ENCODE measurements at regions not wholly inside any gene's neighbourhood (a gene's known extent, or its start where the extent isn't known, plus 50 kb on each side); places are given as distances from the start of the nearest gene placed in this dataset.

DNA sequence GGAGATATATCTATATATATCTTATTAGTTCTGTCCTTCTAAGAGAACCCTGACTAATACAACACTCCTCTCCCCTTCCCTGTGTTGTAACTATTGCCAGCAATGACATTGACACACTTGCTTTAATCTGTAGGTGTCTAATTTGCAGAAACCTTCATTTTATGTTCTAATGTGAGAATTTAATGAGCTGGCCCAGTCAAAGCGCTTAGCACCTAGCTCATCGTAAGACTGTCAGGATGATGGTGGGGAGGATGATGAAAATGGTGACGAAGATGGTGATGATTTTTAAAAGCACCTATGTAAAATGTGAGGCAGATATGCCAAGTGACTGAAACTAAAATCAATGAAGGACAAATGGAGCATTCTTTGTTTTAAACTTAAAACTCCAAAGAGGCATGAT is 183.8 kb downstream of the DHX15 start:
- H3K4me3 ChIP-seq: no peak overlapping the region
- no peaks in the 10 kb centered on the region for H3K36me3 ChIP-seq
- H3K27me3 ChIP-seq: no peaks in the 10 kb centered on the region
- H3K9me3 ChIP-seq: no peaks in the 10 kb centered on the region
- no peaks in the 10 kb centered on the region for H3K4me1 ChIP-seq
- DNase-seq: no peak
- no peak overlapping the region for H3K27ac ChIP-seq
- TF ChIP-seq, protein P1, sequence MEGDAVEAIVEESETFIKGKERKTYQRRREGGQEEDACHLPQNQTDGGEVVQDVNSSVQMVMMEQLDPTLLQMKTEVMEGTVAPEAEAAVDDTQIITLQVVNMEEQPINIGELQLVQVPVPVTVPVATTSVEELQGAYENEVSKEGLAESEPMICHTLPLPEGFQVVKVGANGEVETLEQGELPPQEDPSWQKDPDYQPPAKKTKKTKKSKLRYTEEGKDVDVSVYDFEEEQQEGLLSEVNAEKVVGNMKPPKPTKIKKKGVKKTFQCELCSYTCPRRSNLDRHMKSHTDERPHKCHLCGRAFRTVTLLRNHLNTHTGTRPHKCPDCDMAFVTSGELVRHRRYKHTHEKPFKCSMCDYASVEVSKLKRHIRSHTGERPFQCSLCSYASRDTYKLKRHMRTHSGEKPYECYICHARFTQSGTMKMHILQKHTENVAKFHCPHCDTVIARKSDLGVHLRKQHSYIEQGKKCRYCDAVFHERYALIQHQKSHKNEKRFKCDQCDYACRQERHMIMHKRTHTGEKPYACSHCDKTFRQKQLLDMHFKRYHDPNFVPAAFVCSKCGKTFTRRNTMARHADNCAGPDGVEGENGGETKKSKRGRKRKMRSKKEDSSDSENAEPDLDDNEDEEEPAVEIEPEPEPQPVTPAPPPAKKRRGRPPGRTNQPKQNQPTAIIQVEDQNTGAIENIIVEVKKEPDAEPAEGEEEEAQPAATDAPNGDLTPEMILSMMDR (IDR thresholded peaks at IDR 0.05): no peak
- intact Hi-C loops (cut with DNase I; ENCODE audit: low total_unique reads): no loop called here

DNA sequence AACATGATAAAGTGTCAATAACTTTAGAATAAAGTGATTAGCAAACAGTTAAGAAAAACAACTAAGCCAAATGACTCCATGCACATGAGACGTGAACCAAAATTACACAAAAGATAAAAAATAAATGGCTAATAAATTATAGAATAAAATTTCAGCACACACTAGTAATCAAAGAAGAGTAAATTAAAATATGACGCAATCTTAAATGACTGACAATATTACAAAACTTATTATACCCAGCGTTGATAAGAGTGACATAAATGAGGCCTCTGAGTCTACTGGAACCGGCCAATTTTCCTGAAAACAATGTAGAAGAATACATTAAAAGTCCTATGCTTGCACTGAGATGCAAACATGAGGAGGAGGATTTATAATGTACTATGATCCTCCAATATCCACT is 187.4 kb downstream of the DHX15 start:
- Histone ChIP-seq H3K27me3 (no peaks in the 10 kb centered on the region), H3K4me1 (no peaks in the 10 kb centered on the region), H3K36me3 (no peaks in the 10 kb centered on the region), H3K4me3 (no peak overlapping the region), H3K9me3 (no peaks in the 10 kb centered on the region), H3K27ac (no peak overlapping the region)
- intact Hi-C loops (cut with DNase I; ENCODE audit: low total_unique reads): no loop called here
- TF ChIP-seq, protein P1 (IDR thresholded peaks at IDR 0.05): no peak
- no peak for DNase-seq

DNA sequence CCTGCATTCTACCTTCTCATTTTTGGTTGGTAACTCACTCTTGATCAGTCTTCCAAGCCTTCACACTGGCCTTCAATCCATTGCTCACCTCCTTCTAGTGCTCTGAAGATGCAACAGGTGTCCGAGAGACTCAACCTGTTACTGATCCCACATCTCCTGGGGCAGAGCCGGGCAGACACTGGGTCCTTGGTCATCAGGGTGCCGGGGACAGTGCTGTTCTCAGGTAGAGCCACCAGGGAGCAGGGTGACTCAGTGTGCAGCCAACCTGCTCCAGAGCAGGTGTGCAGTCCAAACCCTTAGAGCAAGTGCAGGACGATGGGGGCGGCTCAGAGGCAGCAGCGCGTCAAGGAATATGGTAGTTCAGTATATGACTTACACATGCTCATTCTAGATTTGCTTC is 188.4 kb downstream of the DHX15 start:
- Histone ChIP-seq H3K9me3 (no peaks in the 10 kb centered on the region), H3K4me1 (no peaks in the 10 kb centered on the region), H3K27me3 (no peaks in the 10 kb centered on the region), H3K36me3 (no peaks in the 10 kb centered on the region), H3K4me3 (no peak overlapping the region), H3K27ac (no peak overlapping the region)
- no peak for DNase-seq
- intact Hi-C loops (cut with DNase I; ENCODE audit: low total_unique reads): no loop called here
- TF ChIP-seq, protein P1 (IDR thresholded peaks at IDR 0.05): no peak

DNA sequence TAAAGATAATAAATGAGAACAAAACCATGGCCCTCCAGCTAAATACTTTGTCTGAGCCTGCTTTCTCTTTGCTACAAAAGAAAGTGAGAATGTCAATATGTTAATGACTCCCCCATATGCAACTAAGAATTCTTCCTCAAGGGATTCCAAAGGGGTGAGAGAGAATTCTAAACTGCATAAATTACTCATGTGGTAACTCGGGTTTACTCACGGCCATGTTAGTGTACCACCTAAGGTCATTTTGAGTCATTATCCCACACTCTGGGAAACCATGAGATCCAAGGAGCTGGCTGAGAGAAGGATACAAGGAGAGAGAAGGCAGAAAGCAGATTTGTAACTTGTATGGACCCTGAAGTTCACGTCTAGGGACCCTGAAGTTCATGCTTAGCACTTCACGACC is 190.3 kb downstream of the DHX15 start:
- H3K36me3 ChIP-seq: no peaks in the 10 kb centered on the region
- H3K9me3 ChIP-seq: no peaks in the 10 kb centered on the region
- H3K4me1 ChIP-seq: no peaks in the 10 kb centered on the region
- TF ChIP-seq, protein P1 (IDR thresholded peaks at IDR 0.05): no peak
- no peak overlapping the region for H3K27ac ChIP-seq
- no peak overlapping the region for H3K4me3 ChIP-seq
- intact Hi-C loops (cut with DNase I; ENCODE audit: low total_unique reads): no loop called here
- no peak for DNase-seq
- H3K27me3 ChIP-seq: no peaks in the 10 kb centered on the region

DNA sequence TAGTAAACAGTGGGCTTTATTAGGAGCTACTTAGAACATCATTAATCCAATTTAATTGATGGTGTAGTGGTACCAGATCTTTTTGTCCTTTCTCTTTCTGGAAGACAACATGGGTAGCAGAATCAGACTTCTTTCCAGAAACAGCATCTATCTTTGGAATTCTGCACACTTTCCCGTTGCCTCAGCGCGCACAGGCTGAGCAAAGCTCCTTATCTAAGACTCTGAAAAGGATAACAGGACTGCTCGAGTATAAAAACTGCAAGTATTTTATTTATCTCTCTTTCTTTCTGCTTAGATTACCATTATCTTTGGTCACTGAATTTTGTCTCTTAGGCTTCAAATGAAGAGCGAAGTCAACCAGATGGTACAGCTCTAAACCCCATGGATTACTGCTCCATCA is 191.7 kb downstream of the DHX15 start:
- H3K27me3 ChIP-seq: no peaks in the 10 kb centered on the region
- TF ChIP-seq, protein P1 (IDR thresholded peaks at IDR 0.05): no peak
- intact Hi-C loops (cut with DNase I; ENCODE audit: low total_unique reads): no loop called here
- no peaks in the 10 kb centered on the region for H3K4me1 ChIP-seq
- H3K4me3 ChIP-seq: no peak overlapping the region
- no peaks in the 10 kb centered on the region for H3K9me3 ChIP-seq
- no peaks in the 10 kb centered on the region for H3K36me3 ChIP-seq
- no peak for DNase-seq
- H3K27ac ChIP-seq: no peak overlapping the region

DNA sequence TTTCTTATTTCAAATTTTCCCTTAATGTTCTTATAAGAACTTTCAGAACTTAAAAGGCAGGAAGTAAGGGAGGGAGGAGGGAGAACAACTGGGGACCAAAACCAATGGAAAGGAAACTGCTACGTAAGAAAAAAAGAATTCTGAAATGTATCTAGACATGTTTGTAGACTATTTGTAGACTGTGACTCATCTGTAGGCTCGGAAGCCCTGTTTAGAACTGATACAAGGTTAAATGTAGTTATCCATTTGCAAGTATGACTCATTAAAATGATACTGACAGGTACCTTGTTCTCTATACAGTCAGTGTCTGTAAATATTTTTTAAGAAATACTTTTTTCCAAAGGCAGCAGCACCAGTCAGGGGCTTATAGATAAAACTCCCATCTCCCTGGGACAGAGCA is 202.0 kb downstream of the DHX15 start:
- no peak for DNase-seq
- H3K36me3 ChIP-seq: no peaks in the 10 kb centered on the region
- no peaks in the 10 kb centered on the region for H3K9me3 ChIP-seq
- no peaks in the 10 kb centered on the region for H3K4me1 ChIP-seq
- no peaks in the 10 kb centered on the region for H3K27me3 ChIP-seq
- TF ChIP-seq, protein P1 (IDR thresholded peaks at IDR 0.05): no peak
- intact Hi-C loops (cut with DNase I; ENCODE audit: low total_unique reads): no loop called here
- H3K27ac ChIP-seq: no peak overlapping the region
- no peak overlapping the region for H3K4me3 ChIP-seq

Measured in tibial artery (tissue), 4 donors.